ACC112 (cell line): ENCODE measurements at regions not wholly inside any gene's neighbourhood (a gene's known extent, or its start where the extent isn't known, plus 50 kb on each side); places are given as distances from the start of the nearest gene placed in this dataset.

Experiments
- H2AFZ ChIP-seq: fragments of 200-600 bp; sonication (generic); one replicate; pipeline ENCODE4 v1.6.0; 2017; ENCODE audit warnings: antibody characterized with exemption, low read length; ENCODE audit not compliant: unreplicated experiment
- H3K27ac ChIP-seq: fragments of 200-600 bp; sonication (generic); 2 replicates; pipeline ENCODE4 v1.5.1; 2014; ENCODE audit warnings: low read depth, mild to moderate bottlenecking, antibody characterized with exemption, low read length, moderate library complexity
- H3K27me3 ChIP-seq: fragments of 200-600 bp; sonication (generic); 2 replicates; pipeline ENCODE4 v1.6.1; 2014; ENCODE audit warnings: mild to moderate bottlenecking, antibody characterized with exemption, low read length, moderate library complexity, mixed read lengths; ENCODE audit not compliant: insufficient read depth
- H3K36me3 ChIP-seq: fragments of 200-600 bp; sonication (generic); 2 replicates; pipeline ENCODE4 v1.6.1; 2016; ENCODE audit warnings: mild to moderate bottlenecking, antibody characterized with exemption, low read length, moderate library complexity, mixed read lengths; ENCODE audit not compliant: insufficient read depth
- H3K4me1 ChIP-seq: fragments of 200-600 bp; sonication (generic); one replicate; pipeline ENCODE4 v1.6.1; 2016; ENCODE audit warnings: low read length, mixed read lengths; ENCODE audit not compliant: insufficient read depth, unreplicated experiment, control insufficient read depth
- H3K4me3 ChIP-seq: fragments of 200-600 bp; sonication (generic); 2 replicates; pipeline ENCODE4 v1.5.1; 2014; ENCODE audit warnings: mild to moderate bottlenecking, low read depth, low read length
- H3K79me2 ChIP-seq: fragments of 200-600 bp; sonication (generic); one replicate; pipeline ENCODE4 v1.6.0; 2016; ENCODE audit warnings: low read length; ENCODE audit not compliant: control insufficient read depth, unreplicated experiment, insufficient read depth

- Histone ChIP-seq H3K27me3 (peaks cover 7% of the 10 kb centered on the region; the same call in 1 of the 2 replicates), H3K4me3 (no peak overlapping the region), H3K36me3 (no peaks in the 10 kb centered on the region), H2AFZ (no peak overlapping the region), H3K4me1 (no peaks in the 10 kb centered on the region), H3K27ac (no peak overlapping the region), H3K79me2 (no peaks in the 10 kb centered on the region)
Measured at GRCh38 chr2:120490091-120490798, 144.3 kb downstream of the INHBB start.

DNA sequence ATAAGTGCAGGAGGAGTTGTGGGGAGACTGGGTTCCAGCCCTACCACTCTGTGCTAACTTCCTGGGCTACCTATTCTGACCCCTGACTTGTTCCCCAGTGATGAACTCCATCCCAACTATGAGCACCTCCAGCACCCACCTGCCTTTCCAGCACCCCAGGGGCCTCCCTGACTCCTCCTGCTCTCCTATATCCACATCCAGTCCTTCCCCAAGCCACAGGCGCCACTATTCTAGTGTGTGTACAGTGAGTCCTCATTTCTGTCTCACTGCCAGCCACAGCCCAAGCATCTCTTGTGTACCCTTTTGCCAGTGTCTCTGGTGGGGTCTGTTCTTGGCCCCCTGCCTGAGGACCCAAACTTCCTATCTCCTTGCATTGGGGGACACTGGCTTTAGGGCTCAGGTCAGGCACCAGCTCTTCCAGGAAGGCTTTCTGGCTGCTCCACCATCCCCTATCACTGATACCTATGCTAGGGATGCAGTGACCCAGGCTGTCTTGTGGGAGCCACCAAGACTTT, 145.2 kb downstream of the INHBB start:
- H2AFZ ChIP-seq, result no peak overlapping the region
- no peaks in the 10 kb centered on the region for H3K4me1 ChIP-seq
- no peaks in the 10 kb centered on the region for H3K36me3 ChIP-seq
- H3K79me2 ChIP-seq, result no peaks in the 10 kb centered on the region
- peaks cover 7% of the 10 kb centered on the region; the same call in 1 of the 2 replicates for H3K27me3 ChIP-seq
- no peak overlapping the region for H3K4me3 ChIP-seq
- no peak overlapping the region for H3K27ac ChIP-seq

- H3K79me2 ChIP-seq, result no peaks in the 10 kb centered on the region
- no peak overlapping the region for H3K27ac ChIP-seq
- H3K36me3 ChIP-seq, result no peaks in the 10 kb centered on the region
- H3K4me1 ChIP-seq, result no peaks in the 10 kb centered on the region
- no peak overlapping the region for H2AFZ ChIP-seq
- peaks cover 7% of the 10 kb centered on the region for H3K27me3 ChIP-seq
- no peak overlapping the region for H3K4me3 ChIP-seq
Measured at GRCh38 chr2:120493231-120493630, 147.3 kb downstream of the INHBB start.

GRCh38 chr2:120494446-120494845, 148.5 kb downstream of the INHBB start:
- H3K79me2 ChIP-seq, result no peaks in the 10 kb centered on the region
- H3K27ac ChIP-seq, result no peak overlapping the region
- H3K4me3 ChIP-seq, result no peak overlapping the region
- H3K36me3 ChIP-seq, result no peaks in the 10 kb centered on the region
- no peaks in the 10 kb centered on the region for H3K4me1 ChIP-seq
- H2AFZ ChIP-seq, result no peak overlapping the region
- peaks cover 3% of the 10 kb centered on the region for H3K27me3 ChIP-seq

DNA sequence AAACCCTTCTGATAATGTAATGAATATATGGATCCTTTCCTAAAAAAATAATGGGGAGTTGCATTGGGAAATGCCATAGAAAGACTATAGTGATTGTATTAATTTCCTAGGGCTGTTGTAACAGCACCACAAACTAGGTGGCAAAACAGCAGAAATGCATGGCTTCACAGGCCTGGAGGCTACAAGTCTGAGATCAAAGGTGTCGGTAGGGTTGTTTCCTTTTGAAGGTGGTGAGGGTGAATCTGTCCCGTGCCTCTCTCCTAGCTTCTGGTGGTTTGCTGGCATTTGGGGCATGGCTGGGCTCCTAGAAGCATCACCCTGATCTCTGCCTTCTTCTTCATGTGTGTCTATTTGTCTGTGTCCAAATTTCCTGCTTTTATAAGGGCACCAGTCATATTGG, 149.7 kb downstream of the INHBB start:
- Histone ChIP-seq H3K27me3 (no peaks in the 10 kb centered on the region; the same call in 1 of the 2 replicates), H3K4me1 (no peaks in the 10 kb centered on the region), H3K27ac (no peak overlapping the region), H3K36me3 (no peaks in the 10 kb centered on the region), H3K4me3 (no peak overlapping the region), H3K79me2 (no peaks in the 10 kb centered on the region), H2AFZ (no peak overlapping the region)

GRCh38 chr2:120496235-120496634, 150.3 kb downstream of the INHBB start:
- Histone ChIP-seq H2AFZ (no peak overlapping the region), H3K36me3 (no peaks in the 10 kb centered on the region), H3K4me3 (no peak overlapping the region), H3K27ac (no peak overlapping the region), H3K79me2 (no peaks in the 10 kb centered on the region), H3K27me3 (no peaks in the 10 kb centered on the region; the same call in 1 of the 2 replicates), H3K4me1 (no peaks in the 10 kb centered on the region)

DNA sequence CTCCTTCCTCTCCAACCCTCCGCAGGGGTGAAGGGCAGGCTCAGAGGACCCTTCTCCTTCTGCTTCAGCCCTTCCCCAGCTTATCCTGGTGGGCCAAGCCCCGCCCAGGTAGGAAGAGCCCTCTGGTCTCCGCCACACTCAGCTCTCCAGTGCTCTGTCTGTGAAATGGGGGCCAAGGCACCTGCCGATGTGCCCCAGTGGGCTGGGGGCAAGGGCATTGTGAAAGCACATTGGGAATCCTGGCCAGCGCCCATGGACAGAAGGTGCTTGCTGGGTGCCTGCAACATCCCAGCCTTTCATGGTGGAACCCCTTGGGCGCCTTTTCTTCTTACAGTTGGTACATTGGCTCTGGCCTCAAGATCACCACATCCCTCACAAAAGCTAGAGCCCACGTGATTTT, 150.8 kb downstream of the INHBB start:
- H3K36me3 ChIP-seq, result no peaks in the 10 kb centered on the region
- H3K27ac ChIP-seq, result no peak overlapping the region
- H3K79me2 ChIP-seq, result no peaks in the 10 kb centered on the region
- no peaks in the 10 kb centered on the region; the same call in 1 of the 2 replicates for H3K27me3 ChIP-seq
- H3K4me3 ChIP-seq, result no peak overlapping the region
- no peaks in the 10 kb centered on the region for H3K4me1 ChIP-seq
- H2AFZ ChIP-seq, result no peak overlapping the region

DNA sequence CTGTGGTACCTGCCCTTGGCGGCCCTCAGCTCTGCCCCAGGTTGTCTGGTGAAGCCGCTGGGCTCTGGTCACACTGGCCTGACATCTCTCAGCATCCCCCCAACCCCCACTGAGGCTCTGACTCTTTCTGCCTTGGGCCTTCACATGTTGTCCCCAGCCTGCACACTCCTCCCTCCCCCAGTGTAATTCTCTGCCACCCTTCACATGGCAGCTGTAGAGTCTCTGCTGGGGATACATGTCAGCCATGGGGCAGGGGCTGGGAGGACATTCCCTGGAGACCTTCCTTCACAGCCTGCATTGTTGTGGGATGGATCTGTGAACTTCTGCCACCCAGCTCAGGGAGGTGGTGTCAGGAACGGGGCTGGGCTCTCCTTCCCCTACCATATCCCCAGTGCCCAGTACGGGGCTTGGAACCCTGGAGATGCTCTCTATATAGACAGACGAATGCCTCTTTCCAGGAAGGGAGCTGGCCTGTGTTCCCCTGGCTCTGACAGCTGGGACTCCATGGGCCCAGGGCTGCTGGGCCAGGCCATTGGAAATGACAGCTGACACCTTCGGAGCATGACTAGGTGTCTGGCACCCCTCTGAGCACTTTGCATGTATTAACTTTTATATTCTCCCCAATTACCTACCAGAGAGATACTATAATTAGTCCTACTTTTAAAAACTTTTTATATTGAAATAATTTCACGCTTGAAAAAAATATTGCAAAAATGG, 151.5 kb downstream of the INHBB start:
- no peaks in the 10 kb centered on the region for H3K36me3 ChIP-seq
- no peaks in the 10 kb centered on the region for H3K79me2 ChIP-seq
- no peaks in the 10 kb centered on the region for H3K4me1 ChIP-seq
- no peak overlapping the region for H2AFZ ChIP-seq
- H3K27ac ChIP-seq, result no peak overlapping the region
- no peaks in the 10 kb centered on the region; the same call in 1 of the 2 replicates for H3K27me3 ChIP-seq
- H3K4me3 ChIP-seq, result no peak overlapping the region

DNA sequence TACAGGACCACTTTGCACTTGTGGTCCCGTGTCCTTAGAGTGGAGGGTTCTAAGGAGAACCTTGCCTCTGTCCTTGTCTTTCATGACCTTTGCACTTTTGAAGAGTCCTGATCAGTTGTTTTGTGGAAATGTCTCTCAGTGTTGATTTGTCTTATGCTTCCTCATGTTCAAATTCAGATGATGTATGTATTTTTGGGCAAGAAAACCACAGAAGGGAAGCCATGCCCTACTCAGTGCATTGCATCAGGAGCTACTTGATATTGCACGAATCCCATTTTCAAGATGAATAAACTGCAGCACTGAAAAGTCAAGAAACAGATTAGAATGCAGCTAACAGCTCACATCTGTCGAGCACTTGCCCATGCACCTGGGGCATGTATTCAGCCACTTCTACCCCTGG, 152.2 kb downstream of the INHBB start:
- H2AFZ ChIP-seq, result no peak overlapping the region
- H3K4me3 ChIP-seq, result no peak overlapping the region
- no peaks in the 10 kb centered on the region for H3K36me3 ChIP-seq
- H3K27me3 ChIP-seq, result no peaks in the 10 kb centered on the region; the same call in 1 of the 2 replicates
- H3K4me1 ChIP-seq, result no peaks in the 10 kb centered on the region
- H3K27ac ChIP-seq, result no peak overlapping the region
- H3K79me2 ChIP-seq, result no peaks in the 10 kb centered on the region

- no peaks in the 10 kb centered on the region for H3K36me3 ChIP-seq
- H3K4me3 ChIP-seq, result no peak overlapping the region
- H3K79me2 ChIP-seq, result no peaks in the 10 kb centered on the region
- H3K4me1 ChIP-seq, result peaks cover 1% of the 10 kb centered on the region
- no peak overlapping the region for H3K27ac ChIP-seq
- no peaks in the 10 kb centered on the region; the same call in 1 of the 2 replicates for H3K27me3 ChIP-seq
- no peak overlapping the region for H2AFZ ChIP-seq
Measured at GRCh38 chr2:120498576-120499394, 152.8 kb downstream of the INHBB start.
